Glomerular visceral epithelial cell (primary cell): ENCODE measurements at regions not wholly inside any gene's neighbourhood (a gene's known extent, or its start where the extent isn't known, plus 50 kb on each side); places are given as distances from the start of the nearest gene placed in this dataset.
"Not testable (repeated sequence)": the region's sequence is repeated elsewhere in the genome, so short reads cannot be mapped to it uniquely, and the experiment has no call there.

Experiments
- DNase-seq: peaks from one replicate; pipeline ENCODE4 v3.0.0-alpha.2; 2016; ENCODE audit errors: extremely low spot score

DNA sequence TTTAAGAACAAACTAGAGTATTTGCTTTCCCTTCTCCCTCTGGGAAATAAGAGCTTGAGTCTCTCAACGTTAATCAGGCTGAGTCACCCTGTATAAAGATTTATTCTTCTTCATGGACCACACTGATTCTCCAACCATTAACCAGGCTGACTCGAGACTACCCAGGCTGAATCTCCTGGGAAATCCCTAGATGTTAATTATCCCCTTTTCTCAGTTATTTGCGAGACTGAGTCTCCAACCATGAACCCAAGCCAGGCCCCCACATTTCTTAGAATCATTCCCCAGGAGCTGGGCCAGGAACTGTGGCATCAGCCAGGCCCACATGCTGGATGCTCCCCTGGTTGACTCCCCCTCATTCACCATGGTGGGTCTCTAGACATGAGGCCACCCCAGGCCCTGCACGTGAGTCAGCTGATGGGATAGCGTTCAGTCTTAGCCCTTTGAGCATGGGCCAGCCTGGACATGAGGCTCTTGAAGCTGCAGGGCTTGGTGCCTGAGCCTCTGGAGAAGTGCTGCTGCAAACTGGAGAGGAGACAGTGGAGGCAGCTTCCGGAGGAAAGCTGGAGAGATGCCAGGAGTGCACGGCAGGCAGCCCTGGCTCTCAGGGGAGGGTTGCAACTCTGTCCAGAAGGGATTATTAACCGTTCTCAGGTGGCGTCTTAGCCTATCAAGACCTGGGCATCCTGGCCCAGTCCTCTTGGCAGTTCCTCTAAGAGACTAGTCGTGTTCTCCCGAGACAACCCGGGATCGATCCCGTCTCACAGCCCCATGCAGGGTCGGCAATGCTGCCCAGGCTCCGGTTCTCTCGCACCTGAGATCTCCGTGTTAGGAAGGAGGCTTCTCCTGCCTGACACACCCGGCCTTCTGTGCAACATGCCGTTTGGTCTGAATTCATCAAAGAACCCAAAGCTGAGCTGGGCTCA is 296.6 kb downstream of the ADGRD1 start:
- no peak for DNase-seq

DNA sequence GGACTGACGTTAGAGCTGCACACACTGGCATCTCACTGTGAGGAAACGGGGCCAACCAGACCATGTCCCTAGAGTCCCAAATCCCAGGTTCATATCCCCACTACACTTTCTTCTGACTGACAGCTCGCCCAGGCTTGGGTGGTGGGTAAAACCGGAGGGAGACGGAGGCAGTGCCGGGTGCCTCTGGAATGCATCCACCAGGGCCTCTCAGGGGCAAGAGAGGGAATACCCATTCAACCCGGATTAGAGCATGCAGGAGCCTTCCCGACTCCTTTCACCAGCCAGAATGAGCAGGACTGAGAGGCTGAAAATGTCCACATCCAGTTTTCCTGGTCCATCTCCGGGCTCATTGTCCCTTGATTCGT is 297.2 kb downstream of the ADGRD1 start:
- DNase-seq = no peak

DNA sequence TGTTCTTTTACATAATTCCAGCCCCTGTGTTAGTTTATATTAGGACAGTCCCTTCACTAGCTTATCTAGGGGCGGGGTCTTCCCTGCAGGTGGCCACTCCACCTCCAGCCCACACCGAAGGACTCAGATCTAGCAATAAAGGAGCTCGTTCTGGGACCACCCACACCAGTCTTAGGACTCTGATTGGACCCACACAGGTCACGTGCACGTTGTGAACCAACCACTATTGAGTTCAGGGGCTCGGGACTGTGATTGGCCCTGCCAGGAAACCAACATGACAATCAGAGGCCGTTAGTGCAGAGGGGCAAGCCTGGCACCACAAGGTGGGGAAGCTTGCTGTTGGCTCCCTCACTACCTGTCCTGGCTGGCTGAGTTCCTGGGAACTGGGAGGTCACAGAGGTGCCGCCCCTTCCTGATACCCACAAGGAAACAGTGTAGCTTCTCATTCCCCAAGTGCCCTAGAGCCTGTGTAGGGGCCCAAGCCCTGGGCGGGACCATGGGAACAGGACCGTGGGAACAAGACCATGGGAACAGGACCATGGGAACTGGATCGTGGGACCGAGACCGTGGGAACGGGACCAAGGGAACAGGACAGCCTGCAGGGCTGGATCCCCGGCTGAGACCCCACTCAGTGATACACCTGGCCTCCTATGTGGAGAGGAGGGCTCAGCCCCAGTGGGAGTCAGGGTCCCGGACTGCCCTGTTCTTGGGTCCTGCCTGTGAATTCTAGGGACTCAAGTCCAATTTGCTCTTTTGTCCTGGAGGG is 297.8 kb downstream of the ADGRD1 start:
- DNase-seq = no peak

DNA sequence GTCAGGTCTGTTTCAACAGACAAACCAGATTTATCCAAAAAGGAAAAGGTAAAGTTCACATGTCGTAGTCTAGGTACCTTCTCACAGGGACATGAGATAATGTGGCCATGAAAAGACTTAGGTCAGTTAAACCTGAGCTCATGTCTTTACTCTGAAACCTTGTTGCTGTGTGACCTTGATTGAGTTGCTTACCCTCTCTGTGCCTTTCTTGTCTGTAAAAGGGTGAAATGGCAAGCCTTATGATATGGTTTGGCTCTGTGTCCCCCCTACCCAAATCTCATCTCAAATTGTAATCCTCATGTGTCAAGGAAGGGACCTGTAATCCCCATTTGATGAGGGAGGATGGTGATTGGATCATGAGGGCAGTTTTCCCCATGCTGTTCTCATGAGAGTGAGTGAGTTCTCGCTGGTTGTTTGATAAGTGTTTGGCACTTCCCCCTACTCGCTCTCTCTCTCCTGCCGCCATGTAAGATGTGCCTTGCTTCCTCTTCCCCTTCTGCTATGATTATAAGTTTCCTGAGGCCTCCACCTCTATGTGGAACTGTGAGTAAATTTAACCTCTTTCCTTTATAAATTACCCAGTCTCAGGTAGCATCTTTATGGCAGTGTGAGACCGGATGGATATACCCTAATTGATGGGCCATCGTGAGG is 299.8 kb downstream of the ADGRD1 start:
- DNase-seq = no peak

DNA sequence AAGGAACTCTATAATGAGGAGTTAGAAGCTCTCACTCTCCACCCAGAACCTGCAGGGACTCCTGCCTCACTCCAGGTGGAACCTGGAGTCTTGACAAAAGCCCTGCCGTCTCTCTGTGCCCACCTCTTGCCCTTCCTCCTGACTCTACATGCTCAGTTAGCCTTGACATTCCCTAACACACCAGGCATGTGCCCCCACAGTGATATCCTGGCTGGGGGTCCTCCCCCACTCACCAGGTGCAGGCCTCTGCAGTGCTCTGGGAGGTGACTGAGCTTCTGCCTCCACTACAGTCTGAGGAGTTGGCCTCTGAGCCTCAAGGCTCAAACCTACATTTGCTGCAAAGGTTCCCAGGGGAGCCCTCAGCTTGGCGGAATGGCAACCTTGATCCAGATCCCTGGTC is 300.7 kb downstream of the ADGRD1 start:
- DNase-seq = no peak

DNA sequence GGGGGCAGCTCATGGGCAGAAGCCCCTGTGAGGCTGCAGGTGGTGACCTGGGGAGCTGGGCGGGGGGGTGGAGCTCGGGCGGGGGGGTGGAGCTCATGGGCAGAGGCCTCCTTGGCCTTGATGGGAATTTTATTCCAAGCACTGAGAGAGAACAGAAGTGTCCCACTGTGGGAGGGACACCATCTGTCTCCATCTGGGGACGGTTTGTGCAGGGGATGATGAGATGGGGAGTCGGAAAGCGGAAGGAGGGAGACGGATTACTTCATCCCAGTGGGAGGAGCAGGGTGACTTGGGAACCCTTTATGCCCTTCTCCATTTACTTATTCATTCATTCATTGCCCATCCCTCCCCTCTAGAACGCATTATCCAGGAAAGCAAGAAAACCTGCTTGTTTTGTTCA is 304.7 kb downstream of the ADGRD1 start:
- DNase-seq = no peak

DNA sequence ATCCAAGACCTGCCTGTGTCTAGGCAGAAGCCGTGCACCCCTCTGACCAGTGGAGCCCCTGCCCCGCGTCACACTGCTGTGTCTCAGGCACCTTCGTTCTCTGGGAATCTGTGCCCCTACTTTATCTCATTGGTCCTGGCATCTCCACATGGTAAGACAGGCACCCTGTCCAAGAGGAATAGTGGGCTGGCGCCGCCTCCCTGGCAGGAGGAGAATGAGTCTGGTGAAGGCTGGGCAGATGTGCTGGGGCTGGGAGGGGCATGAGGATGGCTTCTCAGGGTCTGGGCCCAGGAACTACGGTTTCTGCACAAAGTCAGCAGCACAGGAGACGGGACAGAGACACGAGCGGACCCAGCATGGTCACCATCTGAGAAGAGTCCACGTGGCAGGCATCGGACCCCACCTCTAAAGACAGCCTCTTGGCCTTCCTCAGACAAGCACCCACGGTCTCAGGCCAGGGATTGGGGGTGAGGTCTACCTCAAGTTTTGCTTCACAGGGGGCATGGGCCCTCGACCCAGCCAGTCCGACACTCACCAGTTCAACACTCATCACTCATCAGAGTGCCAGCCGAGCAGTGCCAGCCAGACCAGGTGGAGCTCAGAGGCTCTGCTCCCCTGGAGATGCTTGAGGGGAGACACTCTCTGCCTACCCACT is 306.7 kb downstream of the ADGRD1 start:
- DNase-seq = no peak

DNA sequence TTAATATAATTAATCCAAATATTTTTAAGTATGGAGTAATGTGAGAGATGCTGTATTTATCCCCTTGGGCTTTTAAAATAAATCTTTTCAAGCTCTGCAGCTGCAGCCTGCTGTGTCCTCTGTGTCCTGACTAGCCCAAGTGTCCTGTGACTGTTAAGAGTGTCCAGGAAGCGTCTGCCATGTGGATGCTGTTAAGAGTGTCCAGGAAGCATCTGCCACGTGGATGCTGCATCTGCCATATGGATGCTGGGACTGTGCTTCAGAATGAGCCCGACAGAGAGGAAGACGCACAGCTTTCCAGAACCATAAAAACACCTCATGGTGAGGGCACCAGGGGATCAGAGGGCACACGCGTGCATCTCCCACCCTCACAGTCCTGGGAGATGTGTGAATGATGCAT is 307.2 kb downstream of the ADGRD1 start:
- DNase-seq = no peak

DNA sequence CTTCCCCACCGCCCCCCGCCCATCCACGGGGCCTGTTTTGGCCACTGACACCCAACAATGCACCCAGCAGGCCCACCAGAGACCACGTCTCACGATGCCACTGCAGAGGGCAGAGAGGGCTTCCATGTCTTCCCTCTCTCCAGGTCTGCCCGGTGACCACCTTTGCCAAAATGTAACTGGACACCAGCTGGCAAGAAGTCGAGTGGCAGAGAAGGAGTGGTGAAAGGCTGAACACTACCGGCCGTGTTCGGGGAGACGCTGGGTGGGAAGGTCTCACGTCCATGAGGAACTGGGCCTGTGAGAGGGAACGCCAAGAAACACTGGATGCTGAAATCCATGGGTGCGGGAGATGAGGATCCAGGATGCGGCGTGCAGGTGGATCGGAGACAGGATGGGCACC is 308.2 kb downstream of the ADGRD1 start:
- DNase-seq = no peak

DNA sequence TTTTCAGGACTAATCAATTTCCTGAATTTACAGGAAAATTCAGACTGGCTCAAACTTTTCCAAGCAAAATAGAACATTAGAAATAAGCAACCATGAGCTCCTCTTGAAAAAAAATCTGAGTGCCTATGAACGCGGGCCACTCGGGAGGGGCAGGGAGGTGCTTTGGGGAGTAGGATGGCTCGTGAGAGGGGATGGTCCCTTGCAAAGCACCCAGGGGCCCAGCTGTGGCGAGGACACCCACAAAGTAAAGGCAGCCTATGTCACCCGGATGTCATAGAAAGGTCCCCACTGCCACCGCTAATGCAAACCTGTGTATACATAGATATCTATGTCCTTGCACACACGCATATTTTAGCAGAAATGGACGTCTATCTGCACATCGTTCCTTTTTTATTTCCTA is 309.9 kb downstream of the ADGRD1 start:
- DNase-seq = no peak

DNA sequence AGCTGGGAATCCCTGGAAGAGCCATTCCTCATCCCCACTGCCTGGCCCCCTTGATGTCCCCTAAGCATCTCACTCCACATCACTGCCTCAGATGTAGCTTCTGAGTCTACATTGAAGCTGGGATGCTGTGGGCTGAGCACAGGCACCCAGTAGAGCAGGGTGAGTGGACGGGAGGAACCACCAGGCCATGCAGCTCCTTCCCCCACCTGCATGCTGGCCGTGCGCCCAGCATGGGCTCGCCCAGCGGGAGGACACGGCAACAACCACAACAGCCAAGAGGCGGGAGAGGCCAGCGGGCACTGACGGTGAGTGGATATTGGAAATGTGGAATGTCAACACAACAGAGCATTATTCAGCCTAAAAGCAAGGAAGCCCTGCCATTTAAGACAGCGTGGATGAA is 310.9 kb downstream of the ADGRD1 start:
- DNase-seq = no peak

DNA sequence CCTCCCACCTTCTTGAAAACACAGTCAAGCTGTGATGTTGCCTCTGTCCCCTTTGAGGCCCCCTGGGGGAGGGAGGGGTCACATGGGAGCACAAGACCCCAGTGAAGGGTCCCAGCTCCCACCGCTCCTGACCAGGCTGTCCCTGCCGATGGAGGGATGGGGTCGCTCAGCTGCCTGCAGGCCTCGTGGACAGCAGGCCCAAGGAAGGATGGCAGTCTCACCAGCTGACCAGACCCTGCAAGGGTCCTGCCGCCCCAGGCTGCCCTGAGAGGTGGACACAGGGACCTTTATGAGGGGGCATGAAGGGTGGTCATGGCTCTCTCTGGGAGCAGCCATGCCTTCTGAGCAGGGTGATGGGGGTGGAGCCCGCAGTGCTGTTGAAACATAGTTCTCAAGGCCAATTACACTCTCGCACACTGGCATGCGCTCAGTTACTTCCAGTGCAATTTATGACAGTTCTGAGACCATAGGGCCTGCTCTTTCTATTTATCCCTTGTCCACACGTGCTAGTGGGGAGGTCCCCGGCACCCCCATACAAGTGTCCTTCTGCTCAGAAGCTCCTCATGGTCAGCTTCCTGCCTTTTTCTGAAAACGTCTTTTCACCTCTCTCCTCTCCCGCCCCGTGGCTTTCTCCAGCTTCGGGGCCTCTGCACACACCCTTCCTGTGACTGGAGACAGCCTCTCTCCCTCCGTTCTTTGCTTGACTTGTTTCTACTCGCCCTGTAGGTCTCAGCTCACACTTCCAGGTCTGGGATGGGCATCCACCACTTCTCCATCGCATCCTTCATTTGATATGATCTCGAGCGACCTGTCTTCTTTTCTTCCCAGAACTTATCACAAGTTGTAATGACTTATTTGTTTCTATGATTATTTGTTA is 313.1 kb downstream of the ADGRD1 start:
- DNase-seq = no peak

DNA sequence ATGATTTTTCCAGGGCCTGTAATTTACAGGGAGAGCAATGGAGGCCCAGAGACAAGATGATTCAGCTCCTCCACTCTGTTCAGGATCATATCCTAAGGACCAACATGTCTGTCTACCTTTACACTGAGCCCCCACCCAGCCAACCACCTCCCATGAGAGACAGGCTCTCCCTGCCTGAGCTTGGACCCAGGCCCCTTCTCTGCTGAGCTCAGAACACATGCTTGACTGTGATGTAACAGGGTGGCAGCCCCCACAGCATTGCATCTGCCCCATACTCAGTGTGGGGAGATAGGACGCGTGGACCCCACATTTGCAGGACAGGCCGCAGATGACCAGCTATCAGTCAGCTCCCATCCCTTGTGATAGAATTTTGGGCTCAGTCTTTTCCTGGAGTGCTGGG is 313.9 kb downstream of the ADGRD1 start:
- DNase-seq = no peak

DNA sequence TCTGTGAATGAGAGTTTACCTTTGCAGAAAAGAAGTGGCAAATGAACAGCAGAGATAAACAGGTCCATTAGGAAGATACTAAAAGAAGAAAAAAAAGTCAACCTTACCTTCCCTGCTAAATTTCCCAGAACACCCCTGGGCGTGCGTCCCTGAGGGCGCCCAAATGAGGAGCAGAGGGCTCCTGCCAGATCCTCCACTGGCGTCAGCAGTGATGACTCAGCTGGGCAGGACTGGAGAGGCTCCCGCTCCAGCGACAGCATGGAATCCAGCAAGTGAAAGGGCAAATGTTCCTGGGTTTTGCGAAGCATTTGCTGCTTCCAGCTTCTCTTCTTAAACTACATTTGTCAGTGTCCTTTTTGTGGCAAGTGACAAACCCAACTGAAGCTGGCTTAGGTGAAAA is 314.4 kb downstream of the ADGRD1 start:
- DNase-seq = not testable (repeated sequence)

DNA sequence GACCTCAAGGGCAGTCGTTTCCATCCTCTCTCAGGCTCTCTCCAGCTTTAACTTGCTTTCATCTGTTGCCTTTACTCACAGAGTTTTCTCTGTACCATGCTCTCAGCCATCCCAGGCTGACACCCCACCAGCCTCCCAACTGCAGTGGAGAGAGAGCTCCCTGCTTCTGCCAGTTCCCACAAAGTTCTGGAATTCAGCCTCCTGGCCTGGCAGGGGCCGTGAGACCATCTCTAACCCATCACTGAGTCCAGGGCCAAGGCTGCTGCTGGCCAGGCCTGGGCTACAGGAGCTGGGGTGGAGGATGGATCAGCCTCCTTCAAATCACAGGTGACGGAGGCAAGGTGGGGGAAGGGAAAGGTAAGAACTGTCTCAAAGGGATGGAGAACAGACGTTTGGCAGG is 314.9 kb downstream of the ADGRD1 start:
- not testable (repeated sequence) for DNase-seq

DNA sequence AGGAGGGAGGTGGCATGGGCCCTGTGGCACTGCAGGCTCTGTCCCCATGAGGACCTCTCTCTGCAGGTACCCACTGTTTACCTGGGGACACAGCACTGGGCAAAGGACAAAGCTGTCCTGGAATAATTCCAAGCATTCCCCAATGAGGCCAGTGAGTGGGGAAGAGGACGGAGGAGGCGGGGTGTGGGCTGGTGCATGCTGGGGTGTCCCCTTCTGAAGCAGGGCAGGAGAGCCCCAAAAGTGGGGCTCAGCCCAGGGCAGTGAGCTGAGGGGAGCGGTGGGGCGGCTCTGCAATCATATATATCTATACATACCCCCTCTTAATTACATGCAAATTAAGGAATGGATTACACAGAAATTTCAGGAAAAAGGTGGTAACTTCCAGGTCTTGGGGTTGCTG is 315.8 kb downstream of the ADGRD1 start:
- DNase-seq = no peak

DNA sequence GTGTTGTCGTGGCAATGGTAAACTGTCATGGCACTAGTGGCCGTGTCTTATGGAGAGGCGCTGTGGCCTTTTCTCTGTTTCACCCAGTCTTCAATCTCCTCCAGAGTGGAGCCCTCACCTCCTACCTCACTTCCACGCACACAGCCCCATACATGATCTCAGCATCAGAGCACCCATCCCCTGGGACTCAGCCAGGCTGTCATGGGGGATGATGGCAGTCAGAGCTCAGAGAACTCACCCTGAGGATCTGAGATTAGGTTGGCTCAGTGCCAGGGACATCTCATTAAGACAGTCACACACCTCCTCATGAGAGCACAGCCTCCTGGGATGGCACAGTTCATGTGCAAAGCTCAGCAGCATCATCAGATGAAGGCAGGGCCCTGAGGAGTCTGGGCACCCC is 316.3 kb downstream of the ADGRD1 start:
- not testable (repeated sequence) for DNase-seq

DNA sequence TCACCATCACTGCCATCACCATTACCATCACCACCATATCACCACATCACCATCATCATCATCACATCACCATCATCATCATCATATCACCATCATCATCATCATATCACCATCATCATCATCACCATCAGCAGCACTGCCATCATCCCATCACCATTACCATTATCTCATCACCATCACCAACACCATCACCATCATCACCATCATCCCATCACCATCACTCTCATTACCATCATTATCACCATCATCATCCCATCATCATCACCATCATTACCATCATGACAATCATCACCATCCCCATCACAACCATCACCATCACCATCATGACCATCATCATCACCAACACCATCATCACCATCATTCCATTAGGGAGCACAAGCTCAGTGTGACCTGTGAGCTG is 318.0 kb downstream of the ADGRD1 start:
- no peak for DNase-seq

DNA sequence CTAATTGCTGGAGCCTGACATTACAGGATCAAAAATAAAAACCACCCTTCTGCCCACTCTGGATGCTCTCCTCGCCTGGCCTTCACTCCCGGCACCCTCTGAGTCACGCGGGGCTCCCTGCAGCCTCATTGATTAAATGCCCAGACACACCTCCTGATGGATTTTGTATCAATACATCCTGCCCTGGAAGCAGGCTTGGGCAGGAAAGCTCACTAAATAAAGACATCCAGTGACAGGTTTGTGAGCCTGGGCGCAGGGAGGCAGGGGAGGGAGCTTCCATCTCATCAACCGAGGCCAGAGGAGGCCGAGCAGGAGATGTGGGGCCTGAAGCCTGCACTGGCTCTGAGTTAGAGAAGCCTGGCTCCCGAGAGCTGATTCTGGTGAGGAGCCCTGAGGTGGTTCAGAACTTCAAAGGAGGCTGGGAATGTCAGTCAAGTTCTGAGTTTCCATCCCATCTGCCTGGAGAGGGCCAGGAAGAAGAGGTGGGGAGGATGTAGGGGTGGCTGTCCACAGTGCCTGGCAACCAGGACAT is 318.6 kb downstream of the ADGRD1 start:
- DNase-seq = not testable (repeated sequence)

DNA sequence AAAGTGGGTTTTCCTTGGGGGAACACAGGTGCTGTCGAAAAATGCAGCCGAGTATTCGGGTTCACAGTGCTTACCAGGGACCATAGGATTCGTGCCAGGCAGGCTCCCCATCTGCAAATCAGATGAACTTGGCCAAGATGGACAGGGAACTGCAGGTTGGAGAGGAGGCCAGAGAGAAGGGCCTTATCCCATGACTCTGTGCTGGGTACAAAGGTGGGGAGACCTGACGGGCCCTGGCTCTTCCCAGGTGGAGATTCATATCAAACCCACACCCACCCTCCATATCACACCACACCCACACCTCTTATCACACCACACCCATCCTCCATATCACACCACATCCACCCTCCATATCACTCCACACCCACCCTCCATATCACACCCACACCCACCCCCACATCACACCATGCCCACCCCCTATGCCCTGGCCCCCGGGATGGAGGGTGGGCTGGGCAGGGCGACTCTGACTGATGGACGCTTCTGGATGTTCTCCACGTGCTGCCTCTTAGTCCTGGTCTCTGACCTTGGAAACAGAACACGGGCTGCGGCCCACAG is 319.7 kb downstream of the ADGRD1 start:
- no peak for DNase-seq

DNA sequence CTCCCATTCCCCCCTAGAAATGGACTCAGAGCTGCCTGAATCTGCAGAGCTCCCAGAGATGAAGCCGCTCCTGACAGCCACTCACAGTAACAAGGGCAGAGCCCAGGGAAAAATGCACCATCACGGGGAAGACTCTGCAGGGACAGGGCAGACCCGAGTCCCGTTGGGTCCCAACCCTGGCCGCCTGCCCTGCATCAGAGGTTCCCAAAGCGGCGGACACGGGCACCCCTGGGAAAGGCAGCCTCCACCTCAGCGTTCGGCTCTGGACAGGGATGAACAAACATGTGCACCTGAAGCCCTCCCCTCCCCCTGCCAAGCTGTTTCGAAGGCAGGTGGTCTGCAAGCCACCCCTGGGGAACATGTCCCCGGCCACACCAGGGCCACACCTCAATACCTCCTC is 320.4 kb downstream of the ADGRD1 start:
- no peak for DNase-seq
